Choroid plexus epithelial cell (primary cell): ENCODE measurements at regions not wholly inside any gene's neighbourhood (a gene's known extent, or its start where the extent isn't known, plus 50 kb on each side); places are given as distances from the start of the nearest gene placed in this dataset.

Experiments
- DNase-seq: peaks from one replicate; pipeline ENCODE4 v3.0.0-alpha.2; 2010; ENCODE audit warnings: low read depth
- H3K4me3 ChIP-seq: 2 replicates; pipeline ENCODE4 v1.5.1; 2011; ENCODE audit warnings: low read depth, mild to moderate bottlenecking, control low read depth, low read length, moderate library complexity
- TF ChIP-seq, protein P1 (sequence below): conservative IDR thresholded peaks from 2 replicates; pipeline ENCODE4 v1.5.1; 2011; ENCODE audit warnings: low read depth, mild to moderate bottlenecking, control low read depth, inconsistent platforms, low read length, moderate library complexity

- H3K4me3 ChIP-seq: no peak overlapping the region
- TF ChIP-seq, protein P1, sequence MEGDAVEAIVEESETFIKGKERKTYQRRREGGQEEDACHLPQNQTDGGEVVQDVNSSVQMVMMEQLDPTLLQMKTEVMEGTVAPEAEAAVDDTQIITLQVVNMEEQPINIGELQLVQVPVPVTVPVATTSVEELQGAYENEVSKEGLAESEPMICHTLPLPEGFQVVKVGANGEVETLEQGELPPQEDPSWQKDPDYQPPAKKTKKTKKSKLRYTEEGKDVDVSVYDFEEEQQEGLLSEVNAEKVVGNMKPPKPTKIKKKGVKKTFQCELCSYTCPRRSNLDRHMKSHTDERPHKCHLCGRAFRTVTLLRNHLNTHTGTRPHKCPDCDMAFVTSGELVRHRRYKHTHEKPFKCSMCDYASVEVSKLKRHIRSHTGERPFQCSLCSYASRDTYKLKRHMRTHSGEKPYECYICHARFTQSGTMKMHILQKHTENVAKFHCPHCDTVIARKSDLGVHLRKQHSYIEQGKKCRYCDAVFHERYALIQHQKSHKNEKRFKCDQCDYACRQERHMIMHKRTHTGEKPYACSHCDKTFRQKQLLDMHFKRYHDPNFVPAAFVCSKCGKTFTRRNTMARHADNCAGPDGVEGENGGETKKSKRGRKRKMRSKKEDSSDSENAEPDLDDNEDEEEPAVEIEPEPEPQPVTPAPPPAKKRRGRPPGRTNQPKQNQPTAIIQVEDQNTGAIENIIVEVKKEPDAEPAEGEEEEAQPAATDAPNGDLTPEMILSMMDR: no peak
- no peak for DNase-seq
These were observed 341.3 kb upstream of the DCC start for GRCh38 chr18:51998711-51999110.

GRCh38 chr18:51999351-51999750 is 340.6 kb upstream of the DCC start:
- TF ChIP-seq, protein P1: no peak
- H3K4me3 ChIP-seq: no peak overlapping the region
- DNase-seq: no peak

GRCh38 chr18:52000435-52000834 is 339.6 kb upstream of the DCC start:
- H3K4me3 ChIP-seq: no peak overlapping the region
- DNase-seq: no peak
- TF ChIP-seq, protein P1: no peak

DNA sequence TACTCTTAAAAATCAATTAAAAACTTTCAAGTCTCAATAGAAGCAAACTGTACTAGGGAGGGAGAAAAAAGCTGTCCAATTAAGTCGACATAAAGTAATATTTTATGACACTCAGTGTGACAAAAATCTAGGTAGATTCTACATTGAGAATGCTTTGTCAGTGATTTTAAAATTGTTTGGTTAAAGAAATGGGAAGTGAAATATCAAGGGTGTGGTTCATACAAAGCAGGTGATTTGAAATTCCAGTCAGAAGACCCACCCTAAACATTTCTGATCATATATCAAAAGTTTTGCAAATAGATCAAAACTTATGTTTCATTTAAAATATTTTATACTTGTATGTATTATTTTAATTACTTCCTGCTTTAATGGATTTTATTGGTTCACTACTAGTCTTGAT is 338.9 kb upstream of the DCC start:
- no peak overlapping the region for H3K4me3 ChIP-seq
- DNase-seq: no peak
- TF ChIP-seq, protein P1: no peak

GRCh38 chr18:52002600-52002999 is 337.4 kb upstream of the DCC start:
- H3K4me3 ChIP-seq: no peak overlapping the region
- no peak for DNase-seq
- TF ChIP-seq, protein P1: no peak

DNA sequence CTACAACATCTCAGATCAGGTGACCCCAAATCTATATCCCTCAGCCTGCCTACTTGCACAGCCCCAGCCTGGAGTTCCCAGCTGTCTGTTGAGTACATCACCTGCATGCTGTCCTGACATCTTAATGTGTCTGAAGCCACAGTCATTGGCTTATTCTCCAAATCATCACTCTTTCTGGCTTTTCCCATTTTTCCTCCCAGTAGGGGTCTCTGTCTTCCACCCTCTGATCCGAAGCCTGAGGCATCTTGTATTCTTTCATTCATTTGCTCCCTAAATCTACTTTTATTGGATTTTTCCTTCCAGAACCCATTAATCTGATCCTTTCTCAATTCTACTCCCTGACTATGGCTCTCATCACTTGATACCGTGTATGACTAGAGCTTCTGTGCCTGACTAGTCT is 332.9 kb upstream of the DCC start:
- TF ChIP-seq, protein P1: no peak
- no peak for DNase-seq
- H3K4me3 ChIP-seq: no peak overlapping the region

GRCh38 chr18:52008330-52008729 is 331.7 kb upstream of the DCC start:
- DNase-seq: no peak
- H3K4me3 ChIP-seq: no peak overlapping the region
- TF ChIP-seq, protein P1: no peak
